Panc1 (cell line): ENCODE measurements at regions not wholly inside any gene's neighbourhood (a gene's known extent, or its start where the extent isn't known, plus 50 kb on each side); places are given as distances from the start of the nearest gene placed in this dataset.

ENCODE experiments used
- POLR2AphosphoS5 ChIP-seq: IDR thresholded peaks from 2 replicates; pipeline ENCODE4 v1.6.1; 2012; ENCODE audit warnings: mild to moderate bottlenecking, low read depth, low read length, moderate library complexity
- TF ChIP-seq, protein P1 (sequence below): fragments of 450-650 bp; IDR thresholded peaks from 2 replicates; pipeline ENCODE4 v1.5.1; 2017; ENCODE audit warnings: mild to moderate bottlenecking
- TF ChIP-seq, protein P2 (sequence below), 2 experiments: IDR thresholded peaks; 2 replicates each; pipeline ENCODE4 v1.6.1; 2011 to 2012; ENCODE audit warnings: low read depth in 2 of 2, control low read depth in 1 of 2, low read length in 1 of 2, mild to moderate bottlenecking in 1 of 2, moderate library complexity in 1 of 2; ENCODE audit not compliant: insufficient read depth in 1 of 2

DNA sequence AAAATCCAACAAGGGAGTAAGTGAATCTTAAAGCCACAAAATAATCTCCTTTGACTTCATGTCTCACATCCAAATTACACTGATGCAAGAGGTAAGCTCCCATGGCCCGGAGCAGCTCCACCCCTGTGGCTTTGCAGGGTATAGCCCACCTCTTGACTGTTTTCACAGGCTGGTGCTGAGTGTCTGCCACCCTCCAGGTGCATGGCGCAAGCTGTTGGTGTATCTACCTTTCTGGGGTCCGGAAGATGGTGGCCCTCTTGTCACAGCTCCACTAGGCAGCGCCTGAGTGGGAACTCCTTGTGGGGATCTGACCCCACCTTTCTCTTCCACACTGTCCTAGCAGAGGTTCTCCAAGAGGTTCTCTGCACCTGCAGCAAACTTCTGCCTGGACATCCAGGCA is 1051.1 kb upstream of the CDH6 start:
- TF ChIP-seq, protein P1, sequence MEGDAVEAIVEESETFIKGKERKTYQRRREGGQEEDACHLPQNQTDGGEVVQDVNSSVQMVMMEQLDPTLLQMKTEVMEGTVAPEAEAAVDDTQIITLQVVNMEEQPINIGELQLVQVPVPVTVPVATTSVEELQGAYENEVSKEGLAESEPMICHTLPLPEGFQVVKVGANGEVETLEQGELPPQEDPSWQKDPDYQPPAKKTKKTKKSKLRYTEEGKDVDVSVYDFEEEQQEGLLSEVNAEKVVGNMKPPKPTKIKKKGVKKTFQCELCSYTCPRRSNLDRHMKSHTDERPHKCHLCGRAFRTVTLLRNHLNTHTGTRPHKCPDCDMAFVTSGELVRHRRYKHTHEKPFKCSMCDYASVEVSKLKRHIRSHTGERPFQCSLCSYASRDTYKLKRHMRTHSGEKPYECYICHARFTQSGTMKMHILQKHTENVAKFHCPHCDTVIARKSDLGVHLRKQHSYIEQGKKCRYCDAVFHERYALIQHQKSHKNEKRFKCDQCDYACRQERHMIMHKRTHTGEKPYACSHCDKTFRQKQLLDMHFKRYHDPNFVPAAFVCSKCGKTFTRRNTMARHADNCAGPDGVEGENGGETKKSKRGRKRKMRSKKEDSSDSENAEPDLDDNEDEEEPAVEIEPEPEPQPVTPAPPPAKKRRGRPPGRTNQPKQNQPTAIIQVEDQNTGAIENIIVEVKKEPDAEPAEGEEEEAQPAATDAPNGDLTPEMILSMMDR: no peak
- TF ChIP-seq POLR2AphosphoS5: no peak
- TF ChIP-seq, protein P2, sequence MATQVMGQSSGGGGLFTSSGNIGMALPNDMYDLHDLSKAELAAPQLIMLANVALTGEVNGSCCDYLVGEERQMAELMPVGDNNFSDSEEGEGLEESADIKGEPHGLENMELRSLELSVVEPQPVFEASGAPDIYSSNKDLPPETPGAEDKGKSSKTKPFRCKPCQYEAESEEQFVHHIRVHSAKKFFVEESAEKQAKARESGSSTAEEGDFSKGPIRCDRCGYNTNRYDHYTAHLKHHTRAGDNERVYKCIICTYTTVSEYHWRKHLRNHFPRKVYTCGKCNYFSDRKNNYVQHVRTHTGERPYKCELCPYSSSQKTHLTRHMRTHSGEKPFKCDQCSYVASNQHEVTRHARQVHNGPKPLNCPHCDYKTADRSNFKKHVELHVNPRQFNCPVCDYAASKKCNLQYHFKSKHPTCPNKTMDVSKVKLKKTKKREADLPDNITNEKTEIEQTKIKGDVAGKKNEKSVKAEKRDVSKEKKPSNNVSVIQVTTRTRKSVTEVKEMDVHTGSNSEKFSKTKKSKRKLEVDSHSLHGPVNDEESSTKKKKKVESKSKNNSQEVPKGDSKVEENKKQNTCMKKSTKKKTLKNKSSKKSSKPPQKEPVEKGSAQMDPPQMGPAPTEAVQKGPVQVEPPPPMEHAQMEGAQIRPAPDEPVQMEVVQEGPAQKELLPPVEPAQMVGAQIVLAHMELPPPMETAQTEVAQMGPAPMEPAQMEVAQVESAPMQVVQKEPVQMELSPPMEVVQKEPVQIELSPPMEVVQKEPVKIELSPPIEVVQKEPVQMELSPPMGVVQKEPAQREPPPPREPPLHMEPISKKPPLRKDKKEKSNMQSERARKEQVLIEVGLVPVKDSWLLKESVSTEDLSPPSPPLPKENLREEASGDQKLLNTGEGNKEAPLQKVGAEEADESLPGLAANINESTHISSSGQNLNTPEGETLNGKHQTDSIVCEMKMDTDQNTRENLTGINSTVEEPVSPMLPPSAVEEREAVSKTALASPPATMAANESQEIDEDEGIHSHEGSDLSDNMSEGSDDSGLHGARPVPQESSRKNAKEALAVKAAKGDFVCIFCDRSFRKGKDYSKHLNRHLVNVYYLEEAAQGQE (IDR thresholded peaks at IDR 0.05; ENCODE audit: insufficient read depth in 1 of 2, low read depth in 2 of 2, low read length in 1 of 2): no peak
